NCI-H526 (cell line): ENCODE measurements at regions not wholly inside any gene's neighbourhood (a gene's known extent, or its start where the extent isn't known, plus 50 kb on each side); places are given as distances from the start of the nearest gene placed in this dataset.

Experiments
- DNase-seq, 2 experiments: peaks; one replicate each; lab custom pipeline; 2025; lab: John Stamatoyannopoulos, UW

DNA sequence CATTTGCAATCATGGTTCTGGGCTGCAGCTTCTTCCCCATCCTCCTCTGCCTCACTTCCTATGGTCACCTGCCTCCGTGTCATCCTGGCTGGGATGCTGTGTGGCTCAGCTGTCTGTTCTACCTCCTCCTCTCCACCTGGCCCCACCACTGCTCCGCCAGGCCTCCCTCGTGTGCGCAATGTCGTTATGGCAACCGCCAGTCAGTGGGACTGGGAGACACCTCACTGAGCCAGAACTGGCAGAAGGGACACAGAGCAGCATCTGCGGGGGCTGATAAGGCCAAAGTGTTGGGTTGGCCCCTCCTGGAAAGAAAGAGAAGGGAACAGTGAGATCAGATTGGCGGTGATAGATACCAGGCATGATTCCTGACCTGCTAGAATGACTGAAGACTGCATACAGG is 527.5 kb downstream of the INHBA start:
- no peak for DNase-seq

DNA sequence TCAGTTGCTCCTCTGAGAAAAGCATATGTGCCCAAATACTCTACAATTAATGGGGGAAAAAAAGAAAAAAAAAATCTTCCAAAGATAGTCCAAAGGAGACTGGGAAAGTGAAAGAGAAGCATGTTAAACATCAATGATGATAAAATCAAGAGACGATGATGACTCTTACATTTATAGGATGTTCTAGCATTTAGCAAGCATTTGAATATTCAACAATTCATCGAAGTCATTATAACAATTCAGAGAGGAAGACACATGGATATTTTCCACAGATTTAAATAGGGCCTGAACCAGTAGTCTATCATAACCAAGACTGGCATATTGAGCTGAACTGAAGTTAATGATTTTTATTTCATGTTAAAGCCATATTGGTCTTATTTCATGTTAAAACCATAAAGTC is 528.4 kb downstream of the INHBA start:
- no peak for DNase-seq

DNA sequence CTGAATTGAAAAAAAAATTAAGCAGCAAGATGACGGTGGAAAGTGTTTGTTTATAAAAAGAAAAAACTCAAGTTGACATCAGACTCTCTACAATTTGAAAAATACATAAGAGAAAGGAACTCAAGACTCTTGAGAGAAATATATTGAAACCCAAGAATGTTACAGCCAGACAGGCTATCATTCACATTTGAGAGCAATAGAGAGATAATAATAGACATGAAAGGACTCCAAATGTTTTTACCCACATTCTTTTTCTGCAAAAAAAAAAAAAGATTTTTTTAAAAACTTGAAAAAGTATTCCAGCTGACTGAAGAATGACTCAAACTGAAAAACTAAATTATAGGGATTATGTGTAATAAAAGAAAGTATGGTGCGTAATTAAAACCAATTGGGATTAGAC is 532.4 kb downstream of the INHBA start:
- no peak for DNase-seq

DNA sequence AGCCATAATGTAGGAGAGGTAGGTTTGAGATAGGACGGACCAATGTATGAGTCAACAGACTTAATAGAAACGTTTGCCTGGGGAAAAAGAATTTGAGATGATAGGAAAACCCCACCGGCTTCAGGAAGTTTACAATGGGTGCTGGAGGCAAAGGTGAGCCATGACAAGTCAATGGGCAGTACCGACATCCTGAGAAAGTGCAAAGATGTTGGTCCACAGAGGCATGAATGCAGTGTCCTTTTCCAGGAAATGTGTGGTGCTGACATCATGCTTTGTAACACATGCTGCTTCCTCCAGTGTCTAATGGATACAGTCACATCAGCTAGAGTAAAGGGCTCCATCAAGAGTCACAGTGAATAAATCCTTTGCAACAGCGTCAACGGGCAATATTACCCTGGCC is 533.6 kb downstream of the INHBA start:
- no peak for DNase-seq

DNA sequence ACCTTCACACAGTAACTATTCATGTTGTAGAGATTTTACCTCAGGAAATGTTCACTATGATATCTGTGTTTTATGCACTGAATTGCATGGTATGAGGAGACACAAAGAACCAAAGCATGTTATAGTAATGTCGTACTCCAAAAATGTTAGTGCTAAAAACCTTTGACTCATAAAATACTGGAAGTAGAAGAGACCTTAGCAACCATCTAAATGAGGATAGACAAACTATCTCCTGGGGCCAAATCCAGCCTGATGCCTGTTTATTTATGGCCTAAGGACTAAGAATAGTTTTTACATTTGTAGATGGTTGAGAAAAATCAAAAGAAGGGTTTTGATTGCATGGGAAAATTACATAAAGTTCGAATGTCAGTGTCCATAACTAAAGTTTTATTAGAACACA is 535.1 kb downstream of the INHBA start:
- DNase-seq: no peak

DNA sequence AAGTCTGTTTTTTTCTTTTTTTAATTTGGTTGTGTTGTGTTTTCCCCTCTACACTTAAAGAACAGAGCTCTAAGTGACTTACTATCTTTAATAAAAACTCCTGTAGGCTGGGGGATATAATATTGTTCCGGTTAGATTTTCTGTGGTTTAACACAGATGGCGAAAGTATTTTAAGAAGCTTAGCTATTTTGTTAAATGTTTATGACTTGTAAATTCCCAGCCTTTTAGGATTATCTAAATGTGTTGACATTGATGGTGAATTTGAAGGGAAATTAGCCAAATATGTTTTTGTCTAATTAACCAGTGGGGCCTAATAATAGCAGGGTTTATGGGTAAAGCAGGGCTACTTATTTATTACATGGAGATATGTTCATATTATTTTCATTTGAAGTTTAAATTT is 538.5 kb downstream of the INHBA start:
- DNase-seq: no peak

DNA sequence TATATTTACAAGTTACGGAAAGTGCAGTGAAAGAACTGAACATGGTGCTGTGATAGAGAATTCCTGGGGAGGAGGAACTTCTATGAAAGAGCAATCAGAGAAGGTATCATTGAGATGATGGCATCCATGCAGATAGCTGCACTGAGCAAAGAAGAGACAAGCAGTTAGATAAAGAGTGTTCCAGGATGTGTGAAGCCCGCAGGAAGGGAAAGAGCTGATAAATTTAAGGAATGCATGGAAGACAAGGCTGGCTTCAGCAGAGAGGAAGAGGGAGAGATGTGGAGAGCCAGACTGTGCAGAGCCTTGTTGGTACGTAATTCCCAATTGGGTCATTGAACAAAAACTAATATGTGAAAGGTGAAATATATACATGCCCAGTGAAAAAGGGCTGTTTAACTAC is 538.9 kb downstream of the INHBA start:
- no peak for DNase-seq

DNA sequence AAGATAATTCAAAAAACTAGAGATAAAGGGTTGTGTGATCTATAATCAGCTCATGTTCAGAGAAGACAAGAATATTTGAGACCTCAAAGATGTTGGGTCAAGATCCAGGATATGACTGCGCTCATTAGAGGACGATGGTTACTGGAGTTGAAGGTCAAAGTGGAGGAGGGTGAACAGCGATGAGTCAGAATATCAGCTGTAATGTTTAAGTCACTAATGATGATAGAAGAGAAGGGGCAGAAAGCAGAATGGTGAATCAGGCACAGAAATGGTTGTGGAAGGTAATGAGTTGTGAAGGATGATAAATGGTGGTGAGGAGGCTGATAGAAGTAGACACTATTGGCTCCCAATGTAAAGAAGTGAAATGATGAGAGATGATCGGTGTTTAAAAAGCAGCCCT is 540.3 kb downstream of the INHBA start:
- DNase-seq: no peak

DNA sequence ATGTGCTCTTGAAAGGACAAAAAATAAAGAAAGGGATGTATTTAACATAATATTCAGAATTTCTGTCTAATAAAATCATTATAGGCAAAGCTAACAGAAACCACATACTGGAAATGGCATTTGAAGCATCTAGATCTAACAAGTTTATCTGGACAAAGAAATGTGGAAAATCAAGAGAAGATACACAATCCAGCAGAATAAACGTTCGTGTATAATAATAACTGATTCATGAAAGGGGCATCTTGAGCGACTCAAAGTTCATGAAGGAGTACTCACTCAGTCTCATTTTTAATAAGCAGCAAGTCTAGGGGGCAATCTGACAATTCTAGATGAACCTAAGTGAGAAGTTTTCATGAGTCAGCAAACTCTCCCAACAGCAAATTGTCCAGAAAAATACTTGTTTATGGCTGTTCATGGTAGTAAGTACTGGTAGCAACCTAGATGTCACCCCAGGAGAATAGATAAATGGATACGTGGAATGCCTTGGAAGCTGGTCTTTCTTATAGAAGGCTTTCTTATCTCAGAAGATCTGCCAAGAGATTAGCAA is 541.8 kb downstream of the INHBA start:
- no peak for DNase-seq

DNA sequence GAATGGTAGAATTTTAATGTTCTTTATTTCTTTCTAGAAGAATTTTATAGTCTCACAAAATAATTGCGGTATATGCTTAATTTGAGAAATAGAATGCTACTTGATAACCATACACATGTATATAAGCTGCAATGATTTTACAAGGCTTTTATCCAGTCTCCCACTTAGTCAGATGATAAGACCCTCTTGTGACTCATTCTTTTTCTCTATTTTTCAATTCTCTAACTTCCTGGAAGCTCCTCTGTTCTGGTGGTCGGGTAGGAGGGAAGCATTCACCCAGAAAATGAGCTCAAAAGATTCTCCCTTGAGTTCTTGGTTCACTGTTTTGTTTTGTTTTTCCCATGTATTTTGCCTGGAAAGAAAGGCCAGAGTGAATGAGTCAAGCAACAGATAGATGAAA is 546.6 kb downstream of the INHBA start:
- no peak for DNase-seq

DNA sequence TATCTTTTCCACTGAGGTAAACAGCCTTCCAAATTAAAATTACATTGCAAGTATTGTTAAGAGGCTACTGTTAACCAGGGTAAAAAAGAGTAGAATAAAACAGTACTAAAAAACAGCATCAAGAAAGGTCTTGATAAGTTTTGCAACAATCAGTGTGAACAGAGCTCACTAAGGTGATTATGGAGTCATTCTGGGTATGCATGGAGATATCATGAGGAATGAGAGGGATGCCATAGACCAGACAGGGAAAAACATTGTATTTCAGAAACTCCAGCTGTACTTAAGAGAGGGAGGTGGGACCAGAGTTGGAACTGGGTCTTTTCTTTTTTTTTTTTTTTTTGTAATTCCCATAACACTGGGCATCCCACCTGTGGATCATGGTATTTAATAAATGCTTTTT is 549.6 kb downstream of the INHBA start:
- DNase-seq: no peak

DNA sequence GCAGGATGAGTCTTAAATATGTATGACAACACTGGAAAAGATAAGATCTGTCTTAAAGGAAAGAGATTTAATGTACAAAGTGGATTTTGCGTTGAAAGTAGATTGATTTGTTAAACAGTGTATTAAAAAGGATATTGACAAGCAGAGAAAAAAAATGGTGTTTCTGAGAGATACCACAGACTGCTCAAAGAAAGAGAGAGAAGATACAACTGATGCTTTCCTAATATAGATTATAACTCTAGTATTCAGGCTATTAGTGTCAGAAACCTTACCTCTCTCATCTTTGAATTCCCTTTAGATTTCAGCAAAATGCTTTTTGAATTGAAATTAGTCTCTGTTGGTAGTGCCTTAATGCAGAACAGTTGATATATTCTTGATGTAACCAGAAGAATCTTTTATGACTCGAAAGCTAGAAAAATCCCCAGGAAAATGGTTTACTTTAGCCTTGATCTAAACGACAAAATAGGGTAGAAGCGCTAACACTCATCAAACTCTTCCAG is 550.7 kb downstream of the INHBA start:
- DNase-seq: no peak

DNA sequence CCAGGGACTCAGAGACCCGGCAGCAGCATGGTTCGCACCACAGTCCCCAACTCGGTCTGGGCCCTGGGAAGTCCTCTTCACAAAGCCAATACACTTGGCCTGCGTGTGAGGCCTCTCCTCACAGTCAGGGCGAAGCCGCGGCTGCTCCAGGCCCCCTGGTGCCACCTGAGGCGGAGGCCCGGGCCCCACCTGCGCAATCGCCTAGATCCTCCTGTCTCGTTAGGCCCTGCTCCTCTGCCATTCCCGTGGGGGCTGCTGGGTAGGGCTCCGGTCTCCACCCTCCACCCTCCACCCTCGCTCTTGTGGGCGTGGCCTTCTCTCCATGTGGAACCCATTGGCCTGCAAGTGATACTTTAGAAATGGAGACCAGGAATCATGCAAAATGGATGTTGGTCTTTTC is 553.3 kb downstream of the INHBA start:
- DNase-seq: no peak

DNA sequence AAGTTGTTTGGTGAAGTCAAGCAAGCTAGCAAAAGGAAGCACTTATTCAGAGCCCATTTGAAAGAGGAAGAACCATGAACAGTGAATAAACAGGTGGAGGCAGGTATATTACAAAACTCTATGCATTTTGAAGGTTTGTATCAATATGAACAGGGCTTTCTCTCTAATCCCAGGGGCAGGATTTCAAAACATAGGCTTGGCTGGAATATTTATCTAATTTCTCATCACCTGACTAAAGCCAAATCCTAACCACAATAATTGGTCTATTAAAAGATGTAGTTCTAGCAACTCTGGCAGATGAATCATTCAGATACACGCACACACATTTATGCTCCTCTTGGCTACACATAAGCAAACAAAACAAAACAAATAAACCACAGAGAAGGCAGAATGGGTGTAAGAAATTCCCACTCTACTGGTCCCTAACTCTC is 554.4 kb downstream of the INHBA start:
- no peak for DNase-seq

DNA sequence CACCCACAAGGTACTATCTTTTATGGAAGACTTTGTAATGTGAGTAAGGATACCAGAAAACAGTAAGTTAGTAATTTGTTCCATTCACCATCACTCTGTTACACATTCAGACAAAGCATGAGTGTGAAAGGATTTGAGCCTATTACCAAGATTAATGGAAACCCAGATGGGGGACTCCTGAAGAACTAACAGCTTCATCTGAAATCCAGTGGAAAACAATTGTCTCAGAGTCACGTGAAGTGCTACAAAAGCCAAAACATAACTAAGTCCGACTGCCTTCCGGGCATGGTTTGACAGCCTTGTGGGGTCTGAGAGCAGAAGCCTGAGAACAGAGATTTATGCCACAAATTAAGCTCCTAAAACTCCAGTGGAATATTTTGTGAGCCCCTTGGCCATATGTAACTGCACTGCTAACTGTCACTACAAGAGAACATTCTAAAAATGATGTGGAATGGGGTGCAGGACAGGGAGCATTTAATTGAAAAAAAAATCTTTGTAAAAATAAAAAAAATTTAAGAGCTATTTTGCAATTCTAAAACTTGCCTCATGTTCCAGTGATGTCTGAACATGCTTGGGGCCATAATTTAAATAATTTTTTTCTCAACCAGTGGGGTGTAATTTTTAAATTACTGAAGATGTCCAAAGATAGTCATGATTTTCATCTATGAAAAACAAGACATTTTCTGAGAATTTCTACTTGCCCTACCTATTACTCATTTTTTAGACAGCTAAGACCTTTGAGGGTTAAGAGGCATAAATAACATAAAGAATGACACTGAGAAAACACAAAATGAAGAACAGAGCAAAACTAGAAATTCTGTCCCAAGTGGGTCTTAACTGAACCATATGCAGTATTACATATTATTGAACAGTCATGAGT is 555.0 kb downstream of the INHBA start:
- DNase-seq: no peak

DNA sequence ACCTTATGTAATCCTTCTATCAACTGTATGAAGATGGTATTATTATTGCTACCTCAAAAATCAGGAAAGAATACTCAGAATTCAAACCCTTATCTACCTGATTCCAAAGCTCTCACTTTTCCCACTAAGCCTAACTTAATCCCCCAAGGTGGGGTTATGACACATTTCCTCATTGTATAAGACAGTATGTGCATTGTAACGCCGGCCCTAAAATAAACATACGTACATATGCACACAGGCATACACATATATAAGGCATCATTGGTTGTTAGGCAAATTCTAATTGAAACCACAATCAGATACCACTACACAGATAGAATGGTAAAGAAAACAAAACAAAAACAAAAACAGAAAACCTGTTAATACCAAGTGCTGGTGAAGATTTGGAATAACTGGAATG is 556.5 kb downstream of the INHBA start:
- no peak for DNase-seq

DNA sequence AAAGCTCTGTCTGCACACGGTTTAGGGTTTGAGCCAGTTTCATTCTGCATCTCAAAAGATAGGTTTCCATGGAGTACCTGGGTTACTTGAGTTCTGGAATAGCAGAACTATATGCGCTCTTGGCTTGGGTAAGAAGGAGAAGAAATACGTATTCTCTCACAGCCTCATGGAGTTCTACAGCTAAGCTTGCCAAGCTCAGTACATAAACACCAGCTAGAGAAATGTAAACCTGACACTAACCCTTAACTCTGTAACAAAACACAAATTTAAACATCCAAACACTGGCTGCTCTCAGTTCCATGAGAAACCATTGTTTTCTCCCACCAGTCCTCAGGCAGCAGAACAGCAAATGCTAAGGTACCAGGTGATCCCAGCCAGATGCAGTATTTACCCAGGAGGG is 557.2 kb downstream of the INHBA start:
- no peak for DNase-seq

DNA sequence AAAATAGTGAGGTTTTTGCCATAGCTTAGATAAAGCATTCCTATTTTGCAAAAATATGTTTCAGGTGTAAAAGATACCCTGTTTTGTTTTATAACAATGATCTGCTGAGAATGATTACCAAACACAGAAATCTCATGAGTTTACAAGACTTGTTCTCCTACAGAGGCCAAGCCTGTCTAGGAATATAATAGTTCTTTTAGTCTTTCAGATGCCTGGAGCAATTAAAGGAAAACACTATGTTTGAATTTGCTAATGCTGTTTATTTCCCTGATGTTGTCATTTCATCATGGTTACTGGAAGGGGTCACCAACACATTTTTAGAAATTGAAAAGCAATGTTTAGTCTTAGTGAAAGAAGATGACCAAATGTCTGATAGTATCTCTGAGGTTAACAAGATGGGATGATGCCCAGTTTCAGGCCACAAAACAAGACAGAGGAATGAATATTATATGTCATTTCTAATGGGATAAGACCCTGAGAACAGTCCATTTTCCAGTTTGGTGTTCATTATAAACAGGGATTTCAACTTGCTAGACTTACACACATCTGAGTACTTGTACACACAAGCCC is 559.9 kb downstream of the INHBA start:
- DNase-seq: no peak

DNA sequence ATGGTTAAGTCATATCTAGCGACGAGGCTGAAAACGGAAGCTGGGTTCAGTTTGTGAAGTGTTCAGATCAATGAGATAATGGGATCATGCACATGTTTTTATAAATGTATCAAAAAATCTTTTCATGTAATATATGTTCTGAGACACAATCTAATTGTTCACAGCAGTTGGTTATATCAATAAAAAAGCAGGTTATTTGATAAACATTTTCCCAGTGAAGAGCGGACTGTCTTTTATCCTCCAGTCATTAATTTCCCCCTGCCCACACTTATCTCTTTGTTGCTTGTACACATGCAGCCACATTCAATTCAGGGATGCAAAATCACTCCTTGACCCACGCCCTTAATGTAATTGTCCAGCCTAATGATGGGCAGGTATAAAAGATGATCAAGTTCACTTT is 563.1 kb downstream of the INHBA start:
- DNase-seq: no peak

DNA sequence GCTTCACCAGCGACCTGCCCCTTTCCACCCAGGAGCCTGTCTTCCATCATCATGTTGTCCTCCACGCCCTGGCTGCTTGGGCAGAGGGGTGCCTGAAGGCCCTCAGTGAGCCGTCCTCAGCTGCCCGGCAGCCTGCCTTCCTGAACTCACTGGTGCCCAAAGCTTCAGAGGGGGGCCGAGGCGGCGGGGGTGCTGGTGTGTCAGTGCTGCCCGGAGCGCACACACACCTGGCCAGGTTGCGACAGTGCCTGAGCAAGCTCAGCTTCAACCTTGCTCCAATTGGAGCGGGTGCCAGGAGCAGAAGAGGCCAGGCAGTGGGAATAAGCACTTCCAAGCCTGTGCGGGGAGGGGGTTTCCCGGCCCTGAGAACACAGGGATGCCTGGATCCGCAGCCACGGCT is 566.3 kb downstream of the INHBA start:
- DNase-seq: no peak

DNA sequence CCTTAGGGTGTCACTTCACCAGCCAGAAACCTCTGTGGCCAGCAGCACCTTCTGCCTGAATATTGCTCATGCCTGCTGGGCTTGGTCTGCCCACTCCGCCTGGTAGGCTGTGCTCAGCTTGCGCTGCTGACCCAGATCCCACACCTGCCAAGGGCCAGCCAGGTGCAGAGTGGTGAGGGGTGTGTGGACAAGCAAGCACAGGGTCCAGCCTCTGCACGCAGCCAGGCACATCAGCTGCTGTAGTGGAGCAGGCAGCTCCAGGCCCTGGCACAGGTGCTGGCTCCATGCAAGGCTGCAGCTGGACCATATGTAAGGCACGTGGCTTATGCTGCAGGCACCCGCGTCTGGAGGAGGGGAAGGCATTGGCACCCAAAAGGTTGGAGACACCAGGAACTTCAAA is 567.4 kb downstream of the INHBA start:
- DNase-seq: no peak

DNA sequence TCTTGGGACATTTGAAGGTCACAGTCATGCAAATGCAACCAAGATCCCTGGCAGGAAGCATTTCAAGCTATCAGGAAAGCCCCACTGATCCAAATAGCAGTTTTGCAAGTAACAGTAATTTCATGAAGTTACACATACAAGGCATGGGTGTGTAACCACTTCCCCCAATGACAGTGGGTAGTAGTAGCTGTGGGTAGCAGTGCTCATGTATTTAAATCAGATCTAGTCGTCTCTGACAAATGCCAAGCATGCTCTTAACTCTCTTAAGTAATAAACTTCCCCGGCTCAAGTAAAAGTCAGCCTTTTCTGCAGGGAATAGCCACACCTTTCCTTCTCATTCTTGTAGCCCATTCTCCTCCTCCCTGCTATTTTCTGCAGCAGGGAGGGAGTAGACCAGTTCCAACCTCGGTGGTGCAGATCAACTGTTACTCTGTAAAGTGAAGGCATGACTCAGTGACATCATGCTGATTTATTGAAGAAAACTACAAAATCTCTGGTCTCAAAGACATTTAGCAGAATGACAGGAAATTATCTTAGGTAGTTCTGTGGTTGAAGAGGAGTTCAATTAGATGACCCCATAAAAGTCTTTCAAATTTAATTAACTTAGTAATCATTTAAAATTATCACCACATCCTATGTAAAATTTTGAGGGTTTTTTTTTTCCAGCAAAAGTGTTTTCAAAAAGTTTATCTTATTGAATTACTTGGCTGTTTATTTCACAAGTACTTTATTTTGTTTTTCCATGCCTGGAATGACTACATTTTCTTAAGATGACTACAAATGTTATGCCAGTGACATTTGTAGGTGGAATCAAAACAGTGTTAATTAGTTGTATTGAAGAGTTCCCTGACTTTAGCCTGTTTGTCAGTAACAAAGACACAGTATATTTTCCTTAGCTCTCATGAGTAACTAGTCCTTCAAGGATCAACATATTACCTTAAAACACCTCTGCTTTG is 568.3 kb downstream of the INHBA start:
- no peak for DNase-seq
